IMR-90 (cell line): ENCODE measurements at regions not wholly inside any gene's neighbourhood (a gene's known extent, or its start where the extent isn't known, plus 50 kb on each side); places are given as distances from the start of the nearest gene placed in this dataset. TPM values are rescaled to one million over a fixed set of nuclear protein-coding genes. Genes with fewer than 3 reads are reported as not detected.

ENCODE experiments used
- ATAC-seq: fragments of 200-7000 bp; cut with Tn5 transposase; 2 replicates; pipeline ENCODE4 v1.9.1; 2020; ENCODE audit warnings: low read depth, mild to moderate bottlenecking, moderate library complexity
- BruUV-seq: library from RNA; stranded (reverse); fragments of 400-500 nt; replicated peaks from 2 replicates; lab custom pipeline; 2021; lab: Mats Ljungman, UMichigan
- CTCF ChIA-PET: fragments of 300-600 bp; formaldehyde crosslinking; extraction: SDS; loops from one replicate; lab custom pipeline; 2021; ENCODE audit warnings: antibody characterized with exemption; lab: Yijun Ruan, JAX
- POLR2A ChIA-PET: fragments of 300-600 bp; sonication (Branson Sonifier 250); formaldehyde crosslinking; loops from one replicate; lab custom pipeline; 2022; ENCODE audit warnings: antibody characterized with exemption; ENCODE audit not compliant: unreplicated experiment; lab: Charles Lee
- DNase-seq: peaks from one replicate; pipeline ENCODE4 v3.0.0; 2013
- H2AFZ ChIP-seq: replicated peaks from 2 replicates; pipeline ENCODE3; 2013; ENCODE audit warnings: low read length, mild to moderate bottlenecking; ENCODE audit not compliant: poor library complexity
- H2AK5ac ChIP-seq: 2 replicates; pipeline ENCODE4 v1.6.1; 2013; ENCODE audit warnings: low read depth, low read length, inconsistent platforms
- H2AK9ac ChIP-seq: replicated peaks from 2 replicates; pipeline ENCODE3; 2013; ENCODE audit warnings: mild to moderate bottlenecking, low read depth, low read length, moderate library complexity; ENCODE audit not compliant: poor library complexity
- H2BK120ac ChIP-seq: 2 replicates; pipeline ENCODE4 v1.6.1; 2013; ENCODE audit warnings: low read depth, low read length, inconsistent platforms
- H2BK15ac ChIP-seq: 3 replicates; pipeline ENCODE4 v1.6.1; 2013; ENCODE audit warnings: low read depth, low read length, inconsistent platforms
- H2BK20ac ChIP-seq: 2 replicates; pipeline ENCODE4 v1.6.1; 2013; ENCODE audit warnings: low read depth, mild to moderate bottlenecking, inconsistent platforms, low read length, moderate library complexity
- H2BK5ac ChIP-seq: 2 replicates; pipeline ENCODE4 v1.6.1; 2013; ENCODE audit warnings: mild to moderate bottlenecking, low read depth, low read length, inconsistent platforms; ENCODE audit not compliant: poor library complexity, severe bottlenecking
- H3K14ac ChIP-seq: replicated peaks from 2 replicates; pipeline ENCODE4 v1.6.1; 2013; ENCODE audit warnings: low read depth, low read length, inconsistent platforms
- H3K18ac ChIP-seq: 2 replicates; pipeline ENCODE4 v1.6.1; 2013; ENCODE audit warnings: low read depth, low read length, control low read depth
- H3K23ac ChIP-seq: 2 replicates; pipeline ENCODE4 v1.6.1; 2013; ENCODE audit warnings: low read depth, low read length, inconsistent platforms
- H3K27ac ChIP-seq: 2 replicates; pipeline ENCODE4 v1.5.1; 2013; ENCODE audit warnings: mild to moderate bottlenecking, control low read depth, low read length; ENCODE audit not compliant: insufficient read depth
- H3K27me3 ChIP-seq: 2 replicates; pipeline ENCODE4 v1.6.1; 2013; ENCODE audit warnings: low read length; ENCODE audit not compliant: control insufficient read depth, insufficient read depth
- H3K36me3 ChIP-seq: 2 replicates; pipeline ENCODE4 v1.6.1; 2013; ENCODE audit warnings: low read length, mixed read lengths; ENCODE audit not compliant: control insufficient read depth, insufficient read depth
- H3K4ac ChIP-seq: 2 replicates; pipeline ENCODE4 v1.6.1; 2013; ENCODE audit warnings: low read depth, low read length, inconsistent platforms
- H3K4me1 ChIP-seq: 2 replicates; pipeline ENCODE4 v1.6.1; 2013; ENCODE audit warnings: low read length, mixed read lengths; ENCODE audit not compliant: control insufficient read depth, insufficient read depth
- H3K4me2 ChIP-seq: 2 replicates; pipeline ENCODE4 v1.6.1; 2013; ENCODE audit warnings: low read depth, mild to moderate bottlenecking, control low read depth, low read length, moderate library complexity
- H3K4me3 ChIP-seq: 2 replicates; pipeline ENCODE4 v1.5.1; 2013; ENCODE audit warnings: low read depth, mild to moderate bottlenecking, control low read depth, low read length, moderate library complexity; ENCODE audit not compliant: insufficient read depth
- H3K56ac ChIP-seq: 2 replicates; pipeline ENCODE4 v1.6.1; 2013; ENCODE audit warnings: low read length, inconsistent platforms; ENCODE audit not compliant: insufficient read depth; ENCODE audit errors: extremely low read depth
- H3K79me1 ChIP-seq, 2 experiments: 2 replicates each; pipeline ENCODE4 v1.6.1; 2013; ENCODE audit warnings: low read length in 2 of 2, inconsistent platforms in 1 of 2, low read depth in 1 of 2
- H3K9ac ChIP-seq: 2 replicates; pipeline ENCODE4 v1.6.1; 2013; ENCODE audit warnings: low read depth, low read length, control low read depth
- H3K9me1 ChIP-seq: 2 replicates; pipeline ENCODE4 v1.6.1; 2013; ENCODE audit warnings: low read length, inconsistent platforms; ENCODE audit not compliant: insufficient read depth
- H3K9me3 ChIP-seq: 2 replicates; pipeline ENCODE4 v1.6.1; 2013; ENCODE audit warnings: low read length; ENCODE audit not compliant: control insufficient read depth, insufficient read depth
- H4K20me1 ChIP-seq: 2 replicates; pipeline ENCODE4 v1.6.1; 2013; ENCODE audit warnings: low read length, inconsistent platforms; ENCODE audit not compliant: insufficient read depth
- H4K5ac ChIP-seq: 2 replicates; pipeline ENCODE4 v1.6.1; 2013; ENCODE audit warnings: mild to moderate bottlenecking, low read depth, low read length, control low read depth
- H4K8ac ChIP-seq, 2 experiments: 2 replicates each; pipeline ENCODE4 v1.6.1; 2013; ENCODE audit warnings: low read depth in 2 of 2, low read length in 2 of 2, control low read depth in 1 of 2, inconsistent platforms in 1 of 2
- H4K91ac ChIP-seq: 2 replicates; pipeline ENCODE4 v1.6.1; 2013; ENCODE audit warnings: low read depth, low read length, inconsistent platforms; ENCODE audit not compliant: insufficient read depth
- WGBS, 2 experiments: methylation state at CpG; one replicate each; pipeline versions ENCODE4 v1.1.5 to v1.1.7; 2013; ENCODE audit warnings: missing lambda C conversion rate in 2 of 2; ENCODE audit not compliant: insufficient read length in 1 of 2; ENCODE audit errors: extremely low coverage in 2 of 2; 5-methylcytosine and 5-hydroxymethylcytosine counted together
- dilution Hi-C: fragments of 300-500 bp; cut with HindIII; formaldehyde crosslinking; loops from one replicate; pipeline ENCODE4 v1.14.3; 2018; ENCODE audit warnings: low sequenced_read_pairs; ENCODE audit not compliant: unreplicated experiment
- in situ Hi-C: fragments of 300-500 bp; cut with MboI; formaldehyde crosslinking; loops from 3 replicates; pipeline ENCODE4 v1.14.3; 2019; ENCODE audit warnings: low sequenced_read_pairs, inconsistent platforms, mixed read lengths
- intact Hi-C: fragments of 100-400 bp; cut with micrococcal nuclease; formaldehyde crosslinking; loops from 2 replicates; pipeline ENCODE4 v1.10.0; 2022
- microRNA-seq, 2 experiments: library from miRNA; stranded (forward) in 1 of 2; unstranded in 1 of 2; fragments of 10-50 nt in 1 of 2; fragments of <30 nt in 1 of 2; gene quantifications in 1 of 2; microRNA quantifications in 1 of 2; one replicate each; pipeline versions ENCODE3 to v1.1.0; 2013 to 2020; ENCODE audit not compliant: insufficient read depth in 1 of 2, insufficient read length in 1 of 2, unreplicated experiment in 1 of 2
- small RNA-seq, 5 experiments: library from RNA; depleted of rRNA; stranded (forward); fragments of <200 nt; gene quantifications; one replicate each; pipeline ENCODE3, GENCODE V24; 2012
- TF ChIP-seq, protein P1 (sequence below): fragments of 150-350 bp; IDR thresholded peaks from 2 replicates; pipeline ENCODE4 v1.6.1; 2016; ENCODE audit warnings: low read depth, mild to moderate bottlenecking, low read length, moderate library complexity, borderline replicate concordance

DNA sequence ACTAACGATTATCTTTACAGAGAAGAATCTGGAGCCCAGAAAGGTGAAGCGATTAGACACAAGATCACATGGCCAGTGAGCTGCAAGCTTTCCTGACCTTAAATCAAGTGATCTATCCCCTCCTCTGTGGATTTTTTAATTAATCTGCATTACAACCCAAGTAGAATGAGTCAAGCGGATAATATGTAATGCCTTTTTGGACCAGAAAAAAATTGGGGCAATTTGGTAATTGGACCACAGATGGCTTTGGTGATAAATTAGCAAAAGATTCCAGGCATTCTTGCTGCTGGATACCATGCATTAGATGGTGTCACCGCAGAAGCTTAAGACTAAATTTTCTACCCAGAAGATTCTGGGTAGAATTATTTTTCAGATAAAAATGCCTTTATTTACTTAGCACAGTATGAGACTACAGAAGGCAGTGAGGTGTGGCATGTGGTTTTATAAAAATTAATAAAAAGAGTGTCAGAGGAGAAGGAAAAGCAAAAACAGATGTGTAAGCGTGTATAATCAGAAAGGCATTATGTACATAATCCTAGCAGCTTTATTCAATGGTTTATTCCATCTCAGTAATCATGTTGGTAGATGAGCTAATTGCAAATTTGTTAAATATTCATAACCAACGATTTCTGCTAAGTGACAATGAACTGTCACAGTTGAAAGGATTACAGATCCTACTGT, 53.9 kb upstream of the PCSK2 start:
- POLR2A ChIA-PET: no interaction called here

More for the DNA sequence above, 53.9 kb upstream of the PCSK2 start:
- Histone ChIP-seq H2BK15ac (no peak overlapping the region), H3K9me1 (no peaks in the 10 kb centered on the region), H4K91ac (no peak overlapping the region), H3K79me1 (no peaks in the 10 kb centered on the region), H3K9me3 (no peaks in the 10 kb centered on the region), H3K27me3 (no peaks in the 10 kb centered on the region), H3K56ac (no peak overlapping the region), H4K20me1 (no peaks in the 10 kb centered on the region), H3K18ac (no peak overlapping the region), H3K36me3 (no peaks in the 10 kb centered on the region), H2AK5ac (no peak overlapping the region), H2AK9ac (no peak overlapping the region), H3K14ac (no peak overlapping the region), H3K4me1 (no peaks in the 10 kb centered on the region), H2BK5ac (no peak overlapping the region), H3K23ac (no peak overlapping the region), H3K4me2 (no peak overlapping the region), H4K8ac (no peak overlapping the region), H2AFZ (no peak overlapping the region), H2BK120ac (no peak overlapping the region), H2BK20ac (no peak overlapping the region), H4K5ac (no peak overlapping the region), H3K9ac (no peak overlapping the region), H3K4ac (no peak overlapping the region), H3K27ac (no peak overlapping the region), H3K4me3 (no peak overlapping the region)
- ATAC-seq (no peak), DNase-seq (no peak)
- in situ Hi-C loops: no loop called here
- intact Hi-C loops: no loop called here
- no TSS peak for BruUV-seq
- no CpG with 5 or more reads among the region's 6 CpGs for WGBS, 2 experiments
- CTCF ChIA-PET: interaction anchor here (0.6 kb wide), 1 partner anchor 1309 kb away, joined by 3 read pairs; no protein-coding TSS in a partner anchor
- TF ChIP-seq, protein P1, sequence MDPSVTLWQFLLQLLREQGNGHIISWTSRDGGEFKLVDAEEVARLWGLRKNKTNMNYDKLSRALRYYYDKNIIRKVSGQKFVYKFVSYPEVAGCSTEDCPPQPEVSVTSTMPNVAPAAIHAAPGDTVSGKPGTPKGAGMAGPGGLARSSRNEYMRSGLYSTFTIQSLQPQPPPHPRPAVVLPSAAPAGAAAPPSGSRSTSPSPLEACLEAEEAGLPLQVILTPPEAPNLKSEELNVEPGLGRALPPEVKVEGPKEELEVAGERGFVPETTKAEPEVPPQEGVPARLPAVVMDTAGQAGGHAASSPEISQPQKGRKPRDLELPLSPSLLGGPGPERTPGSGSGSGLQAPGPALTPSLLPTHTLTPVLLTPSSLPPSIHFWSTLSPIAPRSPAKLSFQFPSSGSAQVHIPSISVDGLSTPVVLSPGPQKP: no peak
- dilution Hi-C loops: no loop called here

Small RNA genes lying in the stretch of these regions (microRNA-seq; reads per million reads assigned to microRNA genes)
- not detected for gene RF00012 (ENCODE audit: insufficient read depth, insufficient read length)

Small RNA genes lying in the stretch of these regions (small RNA-seq; reads per million reads assigned to genes)
- 0 to 0.04 (median 0) reads per million in 5 experiments for gene RF00012
